ENCODE measurements at regions not wholly inside any gene's neighbourhood (a gene's known extent, or its start where the extent isn't known, plus 50 kb on each side); places are given as distances from the start of the nearest gene placed in this dataset.
"Not testable (repeated sequence)": the region's sequence is repeated elsewhere in the genome, so short reads cannot be mapped to it uniquely, and the experiment has no call there.

DNA sequence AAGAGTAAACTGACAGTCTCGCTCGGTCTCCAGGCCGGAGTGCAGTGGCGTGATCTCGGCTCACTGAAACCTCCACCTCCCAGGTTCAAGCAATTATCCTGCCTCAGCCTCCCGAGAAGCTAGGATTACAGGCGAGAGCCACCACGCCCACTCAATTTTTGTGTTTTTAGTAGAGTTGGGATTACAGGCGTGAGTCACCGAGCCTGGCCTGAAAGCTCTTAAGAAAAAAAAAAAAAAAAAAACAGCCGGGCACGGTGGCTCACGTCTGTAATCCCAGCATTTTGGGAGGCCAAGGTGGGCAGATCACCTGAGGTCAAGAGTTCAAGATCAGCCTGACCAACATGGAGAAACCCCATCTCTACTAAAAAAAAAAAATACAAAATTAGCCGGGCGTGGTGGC, 55.3 kb upstream of the THOC2 start:
- H3K4me1 Mint-ChIP-seq (ENCODE audit: low read depth); H3K9me3 Mint-ChIP-seq (ENCODE audit: low read depth); H3K27me3 Mint-ChIP-seq; H3K4me3 Mint-ChIP-seq; H3K27ac Mint-ChIP-seq; H3K36me3 Mint-ChIP-seq: not testable (repeated sequence)

DNA sequence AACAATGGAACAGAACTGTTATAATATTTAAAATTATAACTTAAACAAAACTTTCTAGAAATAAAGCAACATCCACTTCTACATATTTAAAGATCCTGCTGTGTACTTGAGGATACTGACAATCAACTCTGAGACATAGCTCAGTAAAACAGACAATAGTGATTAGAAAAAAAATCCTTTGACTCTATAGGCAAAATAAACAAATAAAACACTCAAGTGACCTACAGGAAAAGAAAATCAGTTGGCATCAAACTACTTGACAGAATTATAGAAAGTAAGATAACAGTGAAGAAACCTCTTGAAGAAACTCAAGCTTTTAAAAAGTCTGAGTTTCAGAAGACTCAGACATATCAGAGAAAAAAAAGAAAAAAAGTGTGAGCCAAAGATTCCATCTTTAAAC, 55.9 kb upstream of the THOC2 start:
- Mint-ChIP-seq H3K4me3 (no peak overlapping the region), H3K9me3 (ENCODE audit: low read depth) (no peaks in the 10 kb centered on the region), H3K27ac (no peak overlapping the region), H3K36me3 (no peaks in the 10 kb centered on the region), H3K4me1 (ENCODE audit: low read depth) (no peaks in the 10 kb centered on the region), H3K27me3 (no peaks in the 10 kb centered on the region)

DNA sequence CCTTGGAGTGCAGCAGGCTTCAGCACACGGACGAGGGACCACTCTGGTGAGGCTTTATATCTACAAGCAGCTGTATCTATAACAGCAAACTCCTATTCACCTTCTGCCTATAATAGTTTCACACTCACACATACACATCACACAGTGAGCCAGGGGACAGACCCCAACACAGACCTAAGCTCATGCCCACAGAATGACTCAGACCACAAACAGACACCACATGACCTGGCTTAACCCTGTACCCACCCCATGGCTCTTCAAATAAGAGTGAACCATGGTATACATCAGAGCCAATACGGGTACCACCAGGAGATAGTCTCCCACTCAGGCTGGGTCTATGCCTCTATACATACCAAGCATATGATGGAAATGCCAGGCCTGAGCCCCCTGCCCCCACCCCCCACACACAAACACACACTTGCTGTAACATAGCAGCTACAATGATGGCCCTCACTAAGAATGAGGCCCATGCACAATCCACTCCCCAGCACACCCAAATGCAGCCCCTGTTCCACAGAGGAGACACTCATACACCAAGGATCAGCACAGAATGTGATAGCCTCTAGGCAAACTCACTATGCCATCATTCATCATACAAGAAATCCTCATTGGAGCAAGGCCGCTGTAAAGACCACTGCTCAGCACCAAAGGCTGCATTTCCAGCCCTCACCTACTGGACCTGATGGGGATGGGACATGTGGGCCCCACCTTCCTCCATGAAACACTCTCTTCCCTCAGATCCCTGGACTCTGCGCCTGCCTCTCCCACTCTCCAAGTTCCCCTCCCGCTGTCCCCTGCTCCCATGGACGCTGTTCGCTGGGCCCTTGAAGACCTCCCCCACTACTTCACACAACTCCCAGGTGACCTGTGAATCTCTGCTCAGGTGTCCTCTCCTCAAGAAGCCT, 62.1 kb upstream of the XIAP start:
- H3K36me3 Mint-ChIP-seq = no peaks in the 10 kb centered on the region
- no peaks in the 10 kb centered on the region for H3K9me3 Mint-ChIP-seq (ENCODE audit: low read depth)
- H3K27me3 Mint-ChIP-seq = no peaks in the 10 kb centered on the region
- no peak overlapping the region for H3K27ac Mint-ChIP-seq
- H3K4me3 Mint-ChIP-seq = no peak overlapping the region
- H3K4me1 Mint-ChIP-seq (ENCODE audit: low read depth) = peaks cover 2% of the 10 kb centered on the region

DNA sequence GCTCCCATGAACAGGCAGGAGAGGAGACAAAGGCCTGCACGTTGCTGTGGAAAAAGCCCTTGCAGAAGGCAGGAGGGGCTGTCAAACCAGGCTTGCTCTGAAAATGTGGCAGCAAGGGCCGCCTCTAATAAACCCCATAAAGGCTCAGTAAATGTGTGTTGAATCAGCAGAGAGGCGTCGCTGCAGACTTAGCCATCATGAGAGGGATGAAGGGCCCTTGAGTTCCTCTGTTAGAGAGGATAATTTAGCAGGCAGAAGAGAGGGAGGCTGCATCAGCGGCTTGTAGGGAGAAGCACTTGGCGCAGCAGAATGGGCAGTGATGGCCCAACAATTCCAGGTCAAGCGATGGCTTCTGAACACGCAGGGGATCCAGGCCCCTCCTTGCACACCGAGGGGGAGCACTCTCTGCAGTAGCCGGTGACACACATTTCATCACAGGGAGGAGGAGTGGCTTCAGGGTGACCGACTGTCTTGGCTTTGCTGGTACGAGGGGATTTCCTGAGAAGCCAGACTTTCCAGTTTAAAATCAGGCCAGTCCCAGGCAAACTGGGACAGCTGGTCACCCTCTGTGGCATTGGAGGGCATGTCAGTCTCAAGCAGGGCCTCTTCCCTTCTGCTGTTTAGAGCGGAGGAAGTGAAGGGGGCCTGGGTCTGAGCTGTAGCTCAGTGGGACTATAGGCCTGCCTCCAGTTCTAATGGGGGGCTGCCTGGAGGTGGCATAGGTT, 61.0 kb upstream of the XIAP start:
- not testable (repeated sequence) for H3K27me3 Mint-ChIP-seq; H3K4me3 Mint-ChIP-seq; H3K4me1 Mint-ChIP-seq (ENCODE audit: low read depth); H3K36me3 Mint-ChIP-seq; H3K9me3 Mint-ChIP-seq (ENCODE audit: low read depth); H3K27ac Mint-ChIP-seq

DNA sequence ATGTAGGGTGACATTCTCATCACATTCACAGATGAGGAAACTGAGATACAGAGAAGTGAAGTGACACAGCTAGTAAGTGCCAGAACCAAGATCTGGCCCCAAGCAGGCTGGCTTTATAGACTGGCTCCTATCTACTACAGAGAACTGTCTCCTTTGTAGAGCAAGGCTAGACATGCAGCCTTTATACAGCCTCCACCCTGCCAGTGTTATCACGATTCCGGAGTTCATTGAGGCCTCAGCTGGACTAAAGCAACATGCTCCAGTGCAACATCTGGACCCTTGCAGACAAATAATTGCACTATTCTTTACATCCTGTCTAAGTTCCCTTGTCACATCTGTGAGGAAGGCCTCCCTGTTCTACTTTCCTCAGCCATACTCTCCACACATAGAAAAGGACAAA, 58.0 kb upstream of the XIAP start:
- Mint-ChIP-seq H3K4me3 (no peak overlapping the region), H3K36me3 (no peaks in the 10 kb centered on the region), H3K27ac (no peak overlapping the region), H3K9me3 (ENCODE audit: low read depth) (no peaks in the 10 kb centered on the region), H3K27me3 (no peaks in the 10 kb centered on the region), H3K4me1 (ENCODE audit: low read depth) (peaks cover 11% of the 10 kb centered on the region)

DNA sequence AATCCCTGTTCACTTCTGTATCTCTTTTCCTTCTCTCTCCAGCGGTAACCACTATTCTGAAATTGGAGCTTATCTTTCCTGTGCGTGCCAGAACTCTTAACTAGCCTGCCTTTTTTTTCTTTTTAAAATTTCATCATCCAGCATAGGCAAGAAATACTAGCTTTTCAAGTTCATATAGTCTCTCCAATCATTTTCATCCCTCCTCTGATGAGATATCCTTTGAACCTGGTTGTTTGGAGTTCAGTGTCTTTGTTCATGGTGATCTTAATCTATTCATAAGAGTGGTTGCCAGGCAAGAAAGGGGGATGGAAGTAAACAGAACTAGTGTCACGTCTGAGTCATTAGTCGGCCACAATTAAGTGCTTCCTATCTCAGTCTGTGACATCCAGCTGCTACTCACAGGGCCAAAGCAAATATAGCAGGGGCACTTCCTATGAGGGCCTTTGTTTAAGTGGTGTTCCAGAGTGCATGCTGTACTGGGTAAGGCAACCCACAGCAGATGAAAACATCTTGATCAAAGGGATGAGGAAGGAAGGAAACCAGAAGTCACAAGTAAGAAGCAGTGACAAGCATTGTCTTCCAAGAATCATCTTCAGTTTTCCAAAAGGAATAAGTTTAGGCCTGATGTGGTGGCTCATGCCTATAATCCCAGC, 56.4 kb upstream of the XIAP start:
- Mint-ChIP-seq H3K4me3 (no peak overlapping the region), H3K4me1 (ENCODE audit: low read depth) (peaks cover 9% of the 10 kb centered on the region), H3K9me3 (ENCODE audit: low read depth) (no peaks in the 10 kb centered on the region), H3K27me3 (no peaks in the 10 kb centered on the region), H3K27ac (peak overlapping the region; percentile 89), H3K36me3 (no peaks in the 10 kb centered on the region)

DNA sequence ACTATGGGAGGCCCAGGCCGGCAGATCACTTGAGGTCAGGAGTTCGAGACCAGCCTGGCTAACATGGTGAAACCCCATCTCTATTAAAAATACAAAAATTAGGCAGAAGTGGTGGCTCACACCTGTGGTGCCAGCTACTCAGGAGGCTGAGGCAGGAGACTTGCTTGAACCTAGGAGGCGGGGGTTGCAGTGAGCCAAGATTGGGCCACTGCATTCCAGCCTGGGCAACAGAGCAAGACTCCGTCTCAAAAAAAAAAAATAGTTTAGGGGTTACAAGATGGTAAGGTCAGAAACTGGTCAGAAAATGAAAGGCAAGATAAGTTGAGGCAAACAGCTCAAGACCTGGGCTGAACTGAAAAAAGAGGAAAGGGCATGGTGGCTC, 55.9 kb upstream of the XIAP start:
- not testable (repeated sequence) for H3K4me1 Mint-ChIP-seq (ENCODE audit: low read depth); H3K27me3 Mint-ChIP-seq; H3K9me3 Mint-ChIP-seq (ENCODE audit: low read depth); H3K4me3 Mint-ChIP-seq; H3K36me3 Mint-ChIP-seq
- H3K27ac Mint-ChIP-seq = peak overlapping the region; percentile 89

DNA sequence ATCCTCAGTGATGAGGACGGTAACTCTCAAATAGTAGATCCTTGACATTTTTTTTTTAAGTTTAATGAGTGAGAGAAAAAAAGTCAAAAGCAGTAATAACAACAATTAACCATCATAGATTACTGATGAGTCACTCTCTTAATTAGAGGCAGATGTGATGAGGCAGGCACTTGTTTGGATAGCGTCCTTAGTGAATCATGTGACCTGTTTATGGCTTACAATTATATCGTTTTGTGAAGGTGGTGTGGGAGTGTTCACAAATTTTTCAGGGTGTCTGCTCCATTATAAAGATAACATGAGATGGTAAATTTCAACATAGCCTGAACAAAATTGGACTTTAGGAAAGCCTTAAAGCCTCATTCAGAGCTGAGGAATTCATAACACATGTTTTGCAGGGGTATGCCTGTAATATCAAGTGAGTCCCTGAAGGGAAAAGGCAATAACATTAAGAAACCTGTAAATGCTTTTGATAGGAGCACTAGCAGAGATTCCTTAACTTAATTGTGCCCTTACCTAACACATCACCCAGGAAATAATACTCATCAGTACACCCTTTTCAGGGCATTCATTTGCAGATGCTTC, 51.9 kb upstream of the XIAP start:
- Mint-ChIP-seq H3K27ac (no peak overlapping the region), H3K27me3 (no peaks in the 10 kb centered on the region), H3K4me1 (ENCODE audit: low read depth) (peaks cover 9% of the 10 kb centered on the region), H3K36me3 (no peaks in the 10 kb centered on the region), H3K4me3 (no peak overlapping the region), H3K9me3 (ENCODE audit: low read depth) (no peaks in the 10 kb centered on the region)

DNA sequence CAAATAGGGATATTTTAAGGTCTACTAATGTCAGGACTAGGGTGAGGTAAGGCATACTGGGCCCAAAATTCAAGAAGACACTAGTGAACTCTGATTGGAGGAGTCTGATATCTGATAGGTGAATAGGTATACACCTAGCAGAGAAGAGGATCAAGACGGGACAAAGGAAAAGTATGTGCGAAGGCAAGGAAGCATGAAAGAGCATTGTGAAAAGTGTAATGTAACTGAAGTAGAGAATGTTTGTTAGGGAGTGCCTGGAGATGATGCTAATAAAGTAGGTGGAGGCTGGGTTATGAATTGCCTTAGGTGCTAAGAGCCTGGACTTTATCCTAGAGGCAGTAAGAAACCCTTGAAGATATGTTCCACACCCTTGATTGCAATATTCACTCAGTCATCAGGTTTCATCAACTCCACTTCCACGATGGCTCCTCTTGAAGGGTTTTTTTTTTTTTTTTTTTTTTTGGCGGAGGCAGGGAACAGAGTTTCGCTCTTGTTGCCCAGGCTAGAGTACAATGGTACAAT, 49.9 kb upstream of the XIAP start:
- no peaks in the 10 kb centered on the region for H3K27me3 Mint-ChIP-seq
- no peaks in the 10 kb centered on the region for H3K9me3 Mint-ChIP-seq (ENCODE audit: low read depth)
- H3K27ac Mint-ChIP-seq = no peak overlapping the region
- H3K36me3 Mint-ChIP-seq = no peaks in the 10 kb centered on the region
- no peaks in the 10 kb centered on the region for H3K4me1 Mint-ChIP-seq (ENCODE audit: low read depth)
- no peak overlapping the region for H3K4me3 Mint-ChIP-seq

Measured in activated naive CD8-positive, alpha-beta T cell (primary cell).